ENCODE measurements at regions not wholly inside any gene's neighbourhood (a gene's known extent, or its start where the extent isn't known, plus 50 kb on each side); places are given as distances from the start of the nearest gene placed in this dataset.

DNA sequence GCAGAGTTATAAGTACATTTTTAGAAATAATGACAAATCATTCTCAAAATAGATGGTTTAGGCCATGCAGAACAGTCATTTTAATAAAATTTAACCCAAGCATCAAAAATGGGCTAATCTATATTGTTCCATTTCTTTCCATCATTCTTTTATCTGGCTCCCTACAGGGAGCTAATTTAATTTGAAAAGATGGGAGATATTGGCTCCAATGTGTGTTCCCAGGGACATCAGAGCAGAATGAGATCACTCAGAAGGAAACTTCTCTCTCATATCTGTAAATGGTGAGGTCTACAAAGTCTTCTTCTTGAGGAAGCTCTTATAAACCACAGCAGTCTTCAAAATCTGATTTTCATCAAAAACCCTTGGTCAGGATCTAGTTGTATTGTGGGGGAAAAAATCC is 119.4 kb upstream of the RAB6C start:
- no peaks in the 10 kb centered on the region for H3K27me3 ChIP-seq (replicated peaks; ENCODE audit: insufficient read depth)
- no peaks in the 10 kb centered on the region for H3K4me1 ChIP-seq (replicated peaks)
- no peak for DNase-seq (ENCODE audit: low spot score)
- no peak overlapping the region for H3K4me3 ChIP-seq
- H3K9me3 ChIP-seq = no peaks in the 10 kb centered on the region
- TF ChIP-seq POLR2AphosphoS5 (IDR thresholded peaks at IDR 0.05) (no peak), POLR2A (IDR thresholded peaks at IDR 0.05) (no peak)
- TF ChIP-seq, protein P1, sequence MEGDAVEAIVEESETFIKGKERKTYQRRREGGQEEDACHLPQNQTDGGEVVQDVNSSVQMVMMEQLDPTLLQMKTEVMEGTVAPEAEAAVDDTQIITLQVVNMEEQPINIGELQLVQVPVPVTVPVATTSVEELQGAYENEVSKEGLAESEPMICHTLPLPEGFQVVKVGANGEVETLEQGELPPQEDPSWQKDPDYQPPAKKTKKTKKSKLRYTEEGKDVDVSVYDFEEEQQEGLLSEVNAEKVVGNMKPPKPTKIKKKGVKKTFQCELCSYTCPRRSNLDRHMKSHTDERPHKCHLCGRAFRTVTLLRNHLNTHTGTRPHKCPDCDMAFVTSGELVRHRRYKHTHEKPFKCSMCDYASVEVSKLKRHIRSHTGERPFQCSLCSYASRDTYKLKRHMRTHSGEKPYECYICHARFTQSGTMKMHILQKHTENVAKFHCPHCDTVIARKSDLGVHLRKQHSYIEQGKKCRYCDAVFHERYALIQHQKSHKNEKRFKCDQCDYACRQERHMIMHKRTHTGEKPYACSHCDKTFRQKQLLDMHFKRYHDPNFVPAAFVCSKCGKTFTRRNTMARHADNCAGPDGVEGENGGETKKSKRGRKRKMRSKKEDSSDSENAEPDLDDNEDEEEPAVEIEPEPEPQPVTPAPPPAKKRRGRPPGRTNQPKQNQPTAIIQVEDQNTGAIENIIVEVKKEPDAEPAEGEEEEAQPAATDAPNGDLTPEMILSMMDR (IDR thresholded peaks at IDR 0.05) = no peak
- H3K36me3 ChIP-seq = no peaks in the 10 kb centered on the region
- H3K27ac ChIP-seq = no peak overlapping the region
- intact Hi-C loops (cut with DNase I) = no loop called here

DNA sequence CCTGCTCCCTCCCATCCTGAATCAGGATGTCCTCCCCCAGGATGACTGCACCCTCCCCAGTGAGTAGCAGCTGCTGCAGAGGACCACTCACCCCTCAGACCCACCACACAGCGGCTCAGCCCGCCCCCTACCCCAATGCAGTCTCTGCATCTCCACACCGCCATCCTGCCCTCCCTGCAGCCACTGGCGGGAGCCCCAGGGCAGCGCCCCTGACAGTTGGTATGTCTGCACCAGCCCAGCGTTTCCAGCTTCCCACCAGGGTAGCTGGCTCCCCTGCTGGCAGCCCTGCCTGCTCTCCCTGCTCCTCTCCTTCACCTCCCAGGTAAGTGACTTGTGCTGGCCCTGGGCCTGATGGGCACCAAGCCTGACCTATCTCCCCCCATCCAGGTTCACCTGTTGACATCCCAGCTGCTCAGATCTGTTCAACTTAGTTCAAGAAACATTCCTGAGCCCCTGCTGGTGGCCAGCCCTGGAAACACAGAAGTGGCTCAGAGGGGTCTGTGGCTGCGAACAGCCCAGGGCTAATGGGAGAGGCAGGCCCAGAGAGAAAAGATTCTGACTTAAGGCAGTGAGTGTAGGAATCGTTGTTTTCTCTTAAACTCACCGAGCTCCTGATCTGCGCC is 117.7 kb upstream of the RAB6C start:
- WGBS = 91% methylated on average over 10 of the region's 10 CpGs
- DNase-seq (ENCODE audit: low spot score) = no peak

DNA sequence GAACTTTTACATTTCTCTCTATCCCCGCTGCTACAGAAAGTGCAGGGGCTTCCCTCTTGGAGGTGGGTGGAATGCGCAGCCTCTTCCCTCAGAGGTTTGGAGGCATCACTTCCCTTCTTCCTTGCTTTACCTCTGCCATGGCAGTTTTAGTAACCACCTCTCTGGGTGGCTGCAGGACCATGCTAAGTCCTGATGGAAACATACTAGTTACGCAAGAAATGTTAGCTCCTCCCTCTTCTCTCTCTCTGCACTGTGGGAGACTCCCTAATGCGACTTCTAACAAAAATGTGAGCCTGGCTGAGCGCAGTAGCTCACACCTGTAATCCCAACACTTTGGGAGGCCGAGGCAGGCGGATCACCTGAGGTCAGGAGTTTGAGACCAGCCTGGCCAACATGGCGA is 116.8 kb upstream of the RAB6C start:
- 89% methylated on average over 8 of the region's 8 CpGs for WGBS
- no peak overlapping the region for H3K4me3 ChIP-seq
- H3K36me3 ChIP-seq = no peaks in the 10 kb centered on the region
- TF ChIP-seq POLR2AphosphoS5 (IDR thresholded peaks at IDR 0.05) = no peak
- TF ChIP-seq POLR2A (IDR thresholded peaks at IDR 0.05) = no peak
- TF ChIP-seq, protein P1 (IDR thresholded peaks at IDR 0.05) = no peak
- H3K4me1 ChIP-seq (replicated peaks) = no peaks in the 10 kb centered on the region
- intact Hi-C loops (cut with DNase I) = no loop called here
- H3K9me3 ChIP-seq = no peaks in the 10 kb centered on the region
- no peaks in the 10 kb centered on the region for H3K27me3 ChIP-seq (replicated peaks; ENCODE audit: insufficient read depth)
- H3K27ac ChIP-seq = no peak overlapping the region
- no peak for DNase-seq (ENCODE audit: low spot score)

More for the DNA sequence above, 117.7 kb upstream of the RAB6C start:
- Histone ChIP-seq H3K27ac (no peak overlapping the region), H3K36me3 (no peaks in the 10 kb centered on the region), H3K27me3 (replicated peaks; ENCODE audit: insufficient read depth) (no peaks in the 10 kb centered on the region), H3K9me3 (no peaks in the 10 kb centered on the region), H3K4me1 (replicated peaks) (no peaks in the 10 kb centered on the region), H3K4me3 (no peak overlapping the region)
- intact Hi-C loops (cut with DNase I) = no loop called here
- TF ChIP-seq POLR2A (IDR thresholded peaks at IDR 0.05) (no peak), POLR2AphosphoS5 (IDR thresholded peaks at IDR 0.05) (no peak)
- TF ChIP-seq, protein P1 (IDR thresholded peaks at IDR 0.05) = no peak

GRCh38 chr2:129863350-129863749 is 116.1 kb upstream of the RAB6C start:
- Histone ChIP-seq H3K36me3 (no peaks in the 10 kb centered on the region), H3K4me1 (replicated peaks) (no peaks in the 10 kb centered on the region), H3K27ac (no peak overlapping the region), H3K27me3 (replicated peaks; ENCODE audit: insufficient read depth) (no peaks in the 10 kb centered on the region), H3K4me3 (no peak overlapping the region), H3K9me3 (no peaks in the 10 kb centered on the region)
- DNase-seq (ENCODE audit: low spot score) = no peak
- TF ChIP-seq POLR2AphosphoS5 (IDR thresholded peaks at IDR 0.05) (no peak), POLR2A (IDR thresholded peaks at IDR 0.05) (no peak)
- TF ChIP-seq, protein P1 (IDR thresholded peaks at IDR 0.05) = no peak
- intact Hi-C loops (cut with DNase I) = no loop called here
- 89% methylated on average over 3 of the region's 3 CpGs for WGBS

- no peak overlapping the region for H3K27ac ChIP-seq
- H3K4me1 ChIP-seq (replicated peaks) = no peaks in the 10 kb centered on the region
- no peaks in the 10 kb centered on the region for H3K36me3 ChIP-seq
- intact Hi-C loops (cut with DNase I) = no loop called here
- H3K9me3 ChIP-seq = no peaks in the 10 kb centered on the region
- WGBS = 86% methylated on average over 1 of the region's 1 CpG
- no peak overlapping the region for H3K4me3 ChIP-seq
- no peak for DNase-seq (ENCODE audit: low spot score)
- TF ChIP-seq POLR2A (IDR thresholded peaks at IDR 0.05) (no peak), POLR2AphosphoS5 (IDR thresholded peaks at IDR 0.05) (no peak)
- TF ChIP-seq, protein P1 (IDR thresholded peaks at IDR 0.05) = no peak
- no peaks in the 10 kb centered on the region for H3K27me3 ChIP-seq (replicated peaks; ENCODE audit: insufficient read depth)
Measured at GRCh38 chr2:129864719-129865118, 114.7 kb upstream of the RAB6C start.

Measured in prostate gland (tissue), 2 donors.